ENCODE measurements at regions not wholly inside any gene's neighbourhood (a gene's known extent, or its start where the extent isn't known, plus 50 kb on each side); places are given as distances from the start of the nearest gene placed in this dataset.

- TF ChIP-seq CTCF (IDR thresholded peaks at IDR 0.05; ENCODE audit: low read depth, low read length, poor library complexity, severe bottlenecking) (no peak), EZH2phosphoT487 (IDR thresholded peaks at IDR 0.05; ENCODE audit: borderline replicate concordance, low read length) (no peak)
These were observed 51.0 kb upstream of the WAC start for GRCh38 chr10:28481968-28482367.
